Renal cortex interstitium (tissue), 11 donors: ENCODE measurements at regions not wholly inside any gene's neighbourhood (a gene's known extent, or its start where the extent isn't known, plus 50 kb on each side); places are given as distances from the start of the nearest gene placed in this dataset.

Experiments
- DNase-seq, 11 donors: peaks; one replicate each; pipeline ENCODE4 v3.0.0-alpha.2; 2013; ENCODE audit warnings: low read depth in 9 of 11, low spot score in 4 of 11; ENCODE audit errors: extremely low read depth in 1 of 11

DNA sequence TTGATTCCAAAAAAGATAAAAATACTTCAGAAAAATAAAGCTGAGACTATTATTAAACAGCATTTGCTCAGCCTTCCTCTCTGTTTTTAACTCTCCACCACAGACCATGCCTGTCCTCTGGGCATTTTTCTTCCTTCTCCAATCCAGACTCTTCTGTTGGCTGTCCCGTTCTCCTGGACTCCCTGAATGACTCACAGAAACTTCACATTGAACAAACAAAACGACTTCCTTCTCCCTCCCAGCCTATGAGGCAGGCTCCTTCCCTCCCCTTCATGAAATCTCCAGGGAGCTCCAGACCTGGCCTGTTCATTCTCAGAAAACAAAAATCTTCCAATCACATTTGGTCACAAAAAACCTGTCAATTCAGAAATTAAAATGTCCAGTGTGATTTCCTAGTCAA lies 421.3 kb downstream of the NPHP4 start:
- no peak for DNase-seq

DNA sequence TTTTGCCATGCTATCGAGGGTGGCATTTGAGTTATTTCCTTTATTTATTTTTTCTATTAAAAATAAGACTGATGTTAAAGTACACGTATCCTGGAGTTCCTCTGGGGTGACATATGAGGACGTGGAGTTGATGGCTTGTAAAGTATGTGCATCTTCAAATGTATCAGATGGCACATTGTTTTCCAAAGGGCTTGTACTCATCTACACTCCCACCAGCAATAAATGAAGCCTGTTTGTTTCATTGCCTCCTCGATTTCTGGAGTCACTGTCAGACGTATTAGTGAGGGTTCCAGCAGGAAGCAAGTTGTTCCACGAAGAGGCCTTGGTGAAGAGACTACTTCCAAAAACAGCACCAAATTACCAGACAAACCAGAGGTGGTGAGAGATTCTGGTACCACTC lies 423.9 kb downstream of the NPHP4 start:
- DNase-seq: peak in 3 of 11 donors; percentile 15 to 35 (median 23)

DNA sequence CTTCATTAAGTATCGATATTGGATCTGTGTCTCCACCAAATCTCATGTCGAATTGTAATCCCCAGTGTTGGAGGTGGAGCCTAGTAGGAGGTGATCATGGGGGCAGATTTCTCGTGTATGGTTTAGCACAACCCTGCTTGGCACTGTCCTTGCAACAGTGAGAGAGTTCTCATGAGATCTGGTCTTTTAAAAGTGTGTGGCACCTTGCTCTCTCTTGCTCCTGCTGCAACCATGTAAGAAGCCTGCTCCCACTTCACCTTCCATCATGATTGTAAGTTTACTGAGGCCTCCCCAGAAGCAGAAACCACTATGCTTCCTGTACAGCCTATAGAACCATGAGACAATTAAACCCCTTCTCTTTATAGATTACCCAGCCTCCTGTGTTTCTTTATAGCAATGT lies 424.4 kb downstream of the NPHP4 start:
- DNase-seq: no peak

DNA sequence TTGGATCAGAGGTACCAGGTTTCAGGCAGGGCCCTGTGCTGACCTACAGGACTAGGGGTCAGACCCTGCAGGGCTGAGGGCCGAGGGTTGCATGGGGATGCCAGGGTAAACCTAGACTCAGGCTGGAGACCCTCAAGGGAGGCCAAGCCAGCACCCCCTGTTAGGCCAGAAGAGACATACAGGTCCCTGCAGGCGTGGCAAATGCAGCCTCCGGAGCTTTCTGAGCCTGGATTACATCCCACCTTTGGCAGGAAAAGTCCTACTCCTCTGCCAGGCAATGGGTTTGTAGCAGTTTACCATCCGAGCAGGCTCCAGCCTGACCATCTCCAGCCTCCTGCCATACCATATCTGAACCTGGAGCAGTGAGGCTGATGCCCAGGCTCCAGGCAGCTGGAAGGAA lies 425.3 kb downstream of the NPHP4 start:
- DNase-seq: no peak

DNA sequence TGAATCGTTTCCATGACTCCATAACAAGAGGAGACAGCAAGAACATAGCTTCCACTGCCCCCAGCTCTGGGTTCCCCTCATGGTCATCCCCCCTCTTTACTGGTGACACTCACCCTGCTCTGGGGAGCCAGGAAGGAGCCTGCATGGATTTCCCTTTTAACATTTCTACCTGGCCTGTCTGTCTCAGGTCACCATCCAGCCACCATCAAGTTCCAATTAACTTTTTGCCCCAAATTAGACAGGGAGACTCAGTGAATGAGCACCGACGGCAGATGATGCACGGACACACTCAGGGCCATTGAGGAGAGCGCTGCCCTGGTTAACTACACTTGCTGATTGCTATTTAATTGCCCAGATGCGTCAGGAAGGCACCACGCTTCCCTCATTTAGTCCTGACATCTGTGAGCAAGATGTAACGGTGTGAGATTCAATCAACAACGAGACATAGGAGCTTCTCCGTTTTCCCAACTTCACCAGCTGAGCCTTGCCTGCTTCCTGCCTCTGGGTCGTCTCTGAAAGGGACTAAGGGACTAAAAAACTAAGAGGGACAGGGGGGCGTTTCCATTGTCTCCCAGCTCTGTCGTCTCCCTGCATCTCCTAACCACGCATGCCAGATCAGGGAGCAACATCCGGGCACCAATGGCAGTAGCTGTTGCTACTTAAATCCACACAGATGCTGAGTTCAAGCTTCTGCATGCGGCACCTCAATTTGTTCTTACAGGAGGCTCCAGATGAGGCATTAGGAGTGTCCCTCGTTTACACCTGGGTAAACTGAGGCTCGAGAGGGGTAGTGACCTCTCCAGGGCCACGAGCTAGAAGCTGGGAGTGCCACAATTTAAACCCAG lies 426.7 kb downstream of the NPHP4 start:
- no peak for DNase-seq

DNA sequence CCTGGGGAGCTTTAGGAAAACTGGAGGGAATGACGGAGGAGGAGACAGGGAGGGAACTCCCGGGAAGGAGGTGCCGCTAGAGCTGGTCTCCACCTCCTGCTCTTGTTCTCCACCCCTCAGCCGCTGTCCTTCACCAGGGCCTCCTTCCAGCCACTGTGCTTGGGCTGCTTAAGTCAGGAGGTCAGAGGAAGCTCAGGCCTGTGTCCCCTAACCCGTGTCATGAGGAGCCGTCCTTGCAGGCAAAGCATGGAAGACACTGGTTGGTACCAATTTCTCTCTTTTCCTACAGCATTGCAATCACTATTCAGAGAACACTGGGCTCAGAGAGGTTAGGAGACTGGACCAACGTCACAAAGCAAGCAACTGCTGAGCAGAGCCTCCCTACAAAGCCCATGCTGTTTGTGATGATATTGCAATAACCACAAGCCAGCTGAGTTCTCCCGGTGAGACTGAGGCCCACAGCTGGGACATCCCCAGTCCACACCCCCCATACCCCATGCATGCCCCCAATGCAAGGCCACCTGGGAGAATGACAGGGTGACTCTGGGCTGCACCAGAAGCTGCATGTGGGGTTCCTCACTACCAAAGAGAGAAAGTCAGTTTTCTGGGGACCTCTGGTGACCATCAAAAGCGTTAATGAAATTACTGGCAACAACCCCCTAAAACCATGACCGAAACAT lies 427.5 kb downstream of the NPHP4 start:
- DNase-seq: no peak

DNA sequence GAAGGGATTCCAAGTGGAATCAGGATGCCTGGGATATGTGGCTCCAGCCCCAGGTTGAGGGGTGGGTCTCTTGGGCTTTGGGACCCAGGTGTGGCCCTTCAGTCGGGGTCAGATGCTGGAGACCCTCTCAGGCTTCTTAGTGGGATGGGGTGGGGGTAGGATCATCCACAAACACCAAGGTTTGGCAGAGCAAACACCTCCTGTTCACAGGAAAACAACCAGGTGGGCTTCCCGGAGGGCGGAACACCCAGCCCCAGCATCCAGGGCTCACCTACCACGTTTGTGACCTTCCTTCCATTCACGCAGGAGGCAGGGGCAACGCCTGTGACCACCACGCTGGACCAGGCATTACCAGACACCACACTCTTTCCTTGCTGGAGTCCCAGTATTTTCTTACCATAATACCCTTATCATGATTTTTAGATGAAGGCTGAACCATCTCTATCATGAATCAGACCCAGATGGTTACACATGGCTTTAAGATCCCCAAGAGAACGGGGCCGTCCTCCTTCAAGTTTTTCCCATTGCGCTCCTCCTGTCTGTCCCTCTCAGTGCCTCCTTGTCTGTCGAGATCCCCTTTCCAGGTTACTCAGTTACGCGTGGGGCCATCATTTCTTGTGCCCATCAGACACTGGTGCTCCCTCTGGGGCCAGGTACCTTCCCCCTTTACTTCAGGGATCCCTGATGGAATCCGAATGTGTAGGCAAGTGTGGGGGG lies 428.2 kb downstream of the NPHP4 start:
- DNase-seq: no peak

DNA sequence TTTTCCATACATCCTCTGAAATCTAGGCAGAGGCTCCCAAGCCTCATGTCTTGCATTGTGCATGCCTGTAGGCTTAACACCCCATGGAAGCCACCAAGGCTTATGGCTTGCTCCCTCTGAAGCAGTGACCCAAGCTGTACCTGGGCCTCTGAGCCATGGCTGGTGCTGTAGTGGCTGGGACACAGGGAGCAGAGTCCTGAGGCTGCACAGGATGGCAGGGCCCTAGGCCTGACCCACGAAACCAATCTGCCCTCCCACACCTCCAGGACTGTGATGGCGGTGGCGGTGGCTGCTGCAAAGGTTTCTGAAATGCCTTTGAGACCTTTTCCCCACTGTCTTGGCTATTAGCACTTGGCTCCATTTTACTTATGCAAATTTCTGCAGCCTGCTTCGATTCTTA lies 429.5 kb downstream of the NPHP4 start:
- no peak for DNase-seq

DNA sequence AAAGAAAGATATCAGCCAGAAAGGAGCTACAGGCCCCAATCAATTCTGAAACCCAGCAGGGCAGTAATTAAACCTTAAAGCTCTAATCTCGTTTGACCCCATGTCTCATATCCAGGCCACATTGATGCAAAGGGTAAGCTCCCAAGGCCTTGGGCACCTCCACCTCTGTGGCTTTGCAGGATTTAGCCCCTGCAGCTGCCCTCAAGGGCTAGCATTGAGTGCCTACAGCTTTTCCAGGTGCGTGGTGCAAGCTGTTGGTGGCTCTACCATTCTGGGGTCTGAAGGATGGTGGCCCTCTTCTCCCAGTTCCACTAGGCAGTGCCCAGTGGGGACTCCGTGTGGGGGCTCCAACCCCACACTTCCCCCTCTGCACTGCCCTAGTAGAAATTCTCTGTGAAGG lies 429.9 kb downstream of the NPHP4 start:
- DNase-seq: no peak

DNA sequence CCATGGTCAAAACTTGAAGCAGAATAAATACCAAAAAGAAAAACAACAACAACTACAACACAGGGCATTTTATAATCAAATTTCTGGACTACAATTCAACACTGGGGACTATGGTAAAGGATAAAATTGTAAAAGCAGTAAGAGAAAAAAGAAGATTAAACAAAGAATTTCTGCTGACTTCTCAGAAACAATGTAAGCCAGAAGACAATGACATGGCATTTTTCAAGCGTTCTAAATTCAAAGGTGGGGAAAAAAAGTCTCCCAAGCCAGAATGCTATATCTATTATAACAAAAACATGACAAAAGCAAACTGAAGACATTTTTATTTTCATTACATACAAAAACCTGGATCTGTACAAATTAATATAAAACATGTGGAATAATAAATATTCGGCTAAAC lies 433.1 kb downstream of the NPHP4 start:
- no peak for DNase-seq

DNA sequence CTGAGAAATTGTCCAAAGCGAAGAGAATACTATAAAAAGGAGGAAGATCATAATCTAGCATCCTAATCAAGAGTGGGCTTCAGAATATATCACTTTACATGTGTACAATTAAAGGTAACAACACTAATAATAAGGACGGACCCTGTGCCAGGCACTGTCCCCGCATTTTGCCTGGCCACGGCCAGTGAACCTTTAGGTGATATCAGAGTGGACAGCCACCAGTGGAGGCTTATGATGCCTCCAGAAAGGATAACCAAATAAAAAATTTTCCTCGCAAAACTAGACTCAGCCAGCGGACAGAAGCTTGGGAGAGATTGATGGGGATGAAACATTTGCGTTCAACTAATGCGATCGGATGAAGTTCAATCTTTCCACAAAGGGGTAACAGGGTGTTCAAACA lies 436.4 kb downstream of the NPHP4 start:
- no peak for DNase-seq

DNA sequence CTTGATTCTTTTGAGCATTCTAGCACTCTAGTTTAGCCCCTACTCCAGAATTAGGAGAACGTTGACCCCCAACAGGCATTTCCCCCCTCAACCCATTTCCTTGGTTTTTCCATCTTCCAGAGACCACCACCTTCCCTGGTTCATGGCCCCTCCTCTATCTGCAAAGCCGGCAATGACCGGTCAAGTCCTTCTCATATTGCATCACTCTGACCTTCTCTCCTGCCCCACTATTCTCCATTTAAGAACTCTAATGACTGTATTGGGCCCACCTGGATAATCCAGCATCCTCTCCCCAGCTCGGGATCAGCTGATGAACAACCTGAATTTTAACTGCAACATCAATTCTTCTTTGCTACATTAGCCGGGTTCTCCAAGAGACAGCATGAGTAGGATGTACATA lies 437.4 kb downstream of the NPHP4 start:
- DNase-seq: no peak

DNA sequence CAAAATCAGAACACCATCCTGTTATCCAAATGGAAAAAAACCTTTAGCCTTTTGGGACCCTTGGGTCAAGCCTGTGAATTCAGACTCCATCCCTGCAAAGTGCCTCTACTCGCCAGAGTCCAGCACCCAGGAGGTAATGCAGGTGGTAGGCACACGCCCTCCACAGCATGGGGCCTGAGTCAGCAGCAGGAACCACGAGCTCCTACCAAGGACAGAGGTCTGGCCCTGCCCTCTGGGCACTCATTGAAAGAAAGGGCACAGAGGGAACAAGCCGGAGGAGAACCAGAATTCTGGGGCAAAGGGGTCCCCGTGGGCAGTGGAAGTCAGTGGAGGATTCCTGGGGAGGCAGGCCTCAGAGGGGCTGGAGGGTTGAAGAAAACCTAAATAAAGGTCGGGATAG lies 438.1 kb downstream of the NPHP4 start:
- no peak for DNase-seq

DNA sequence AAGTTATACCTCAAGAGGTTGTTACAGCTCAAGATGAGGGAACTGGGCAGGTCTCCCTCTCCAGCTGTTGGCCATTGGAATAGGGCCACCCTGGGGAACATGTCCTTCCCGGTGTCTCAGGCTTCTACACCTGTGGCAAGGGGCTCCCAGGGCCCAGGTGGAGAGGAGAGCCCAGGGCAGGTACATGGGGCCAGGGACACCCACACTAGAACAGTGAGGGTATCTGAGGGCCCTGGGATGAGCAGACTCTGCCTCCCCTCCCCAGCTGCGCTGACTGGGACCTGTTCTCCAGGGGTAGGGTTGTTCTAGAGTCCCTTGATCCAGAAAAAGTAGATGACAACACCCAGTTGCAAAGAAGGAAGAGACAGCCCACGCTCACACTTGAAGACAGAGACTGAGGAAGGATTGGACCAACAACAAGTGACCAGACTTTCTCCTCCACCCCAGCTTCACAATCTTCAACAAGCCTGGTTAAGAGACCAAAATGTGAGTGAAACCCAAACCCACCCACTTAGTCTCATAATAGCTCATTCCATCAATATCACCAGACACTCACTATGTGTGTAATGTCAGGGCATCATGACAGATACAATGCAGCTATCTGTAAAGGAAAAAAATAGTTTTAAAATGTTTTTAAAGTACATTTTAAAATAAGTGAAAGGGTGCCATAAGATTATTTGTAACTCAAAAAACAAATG lies 439.3 kb downstream of the NPHP4 start:
- DNase-seq: no peak

DNA sequence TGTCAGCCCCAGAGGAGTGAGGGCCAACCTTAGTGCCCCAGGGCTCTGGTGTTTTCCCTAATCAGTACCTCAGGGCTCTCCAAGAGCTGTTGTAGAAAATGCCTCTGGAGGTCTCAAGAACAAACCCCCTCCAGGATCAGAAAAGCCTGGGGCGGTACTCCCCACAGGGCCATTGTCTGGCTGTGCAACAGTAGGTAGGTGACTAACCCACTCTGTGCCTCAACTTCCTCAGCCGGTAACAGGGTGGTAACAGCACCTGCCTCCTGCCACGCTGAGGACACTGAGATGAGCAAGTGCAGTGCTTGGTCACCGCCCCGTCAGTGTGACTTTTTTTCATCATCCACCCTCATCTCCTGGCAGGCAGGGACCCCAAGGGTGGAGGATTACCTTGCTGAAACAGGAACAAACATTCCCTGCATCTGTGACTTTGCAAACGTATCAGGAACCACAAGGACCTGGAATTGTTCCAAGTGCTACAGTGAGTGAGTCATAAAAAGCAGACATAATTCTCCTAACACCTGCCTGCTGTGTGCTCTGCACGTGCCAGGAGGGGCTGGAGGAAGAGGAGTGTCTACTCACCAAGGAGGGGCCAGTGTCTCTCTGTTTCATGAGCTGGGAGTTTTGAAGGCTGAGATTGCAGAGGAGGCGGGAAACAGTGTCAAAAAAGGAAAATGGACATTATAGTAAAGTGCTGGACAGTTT lies 440.8 kb downstream of the NPHP4 start:
- DNase-seq: peak in 4 of 11 donors; percentile 16 to 35 (median 24)

DNA sequence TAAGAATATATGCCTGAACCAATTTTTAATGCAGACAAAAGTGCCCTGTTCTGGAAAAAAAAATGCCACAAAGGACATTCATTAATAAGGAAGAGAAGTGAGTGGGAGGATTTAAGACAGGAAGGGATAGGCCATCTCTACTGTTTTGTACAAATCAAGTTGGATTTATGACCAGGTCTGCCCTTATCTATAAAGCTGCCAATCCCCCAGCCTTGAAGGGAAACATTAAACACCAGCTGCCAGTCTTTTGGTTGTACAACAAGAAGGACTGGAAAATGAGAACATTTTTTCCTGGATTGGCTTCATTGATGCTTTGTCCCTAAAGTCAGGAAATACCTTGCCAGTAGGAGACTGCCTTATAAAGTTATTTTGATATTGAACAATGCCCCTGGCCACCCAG lies 444.0 kb downstream of the NPHP4 start:
- DNase-seq: peak in 4 of 11 donors; percentile 17 to 27 (median 21)

DNA sequence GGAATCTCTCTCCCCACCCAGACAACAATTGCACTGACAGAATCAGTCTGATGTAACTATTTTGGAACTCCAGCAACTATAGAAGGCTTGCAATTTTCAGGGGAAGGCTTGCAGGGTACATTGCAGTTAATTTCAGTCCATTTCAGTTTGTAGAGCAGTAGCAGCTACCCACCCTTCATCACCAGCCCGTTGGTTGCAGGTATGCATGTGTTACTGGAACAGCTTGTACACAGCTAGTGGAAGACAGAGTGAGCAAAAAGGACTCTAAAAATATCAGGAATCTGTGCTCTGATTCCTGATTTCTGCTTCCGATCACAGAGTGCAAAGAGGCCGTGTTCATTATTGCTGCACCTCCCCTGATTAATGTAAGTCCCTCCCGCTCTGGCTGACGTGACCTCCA lies 449.0 kb downstream of the NPHP4 start:
- DNase-seq: no peak

DNA sequence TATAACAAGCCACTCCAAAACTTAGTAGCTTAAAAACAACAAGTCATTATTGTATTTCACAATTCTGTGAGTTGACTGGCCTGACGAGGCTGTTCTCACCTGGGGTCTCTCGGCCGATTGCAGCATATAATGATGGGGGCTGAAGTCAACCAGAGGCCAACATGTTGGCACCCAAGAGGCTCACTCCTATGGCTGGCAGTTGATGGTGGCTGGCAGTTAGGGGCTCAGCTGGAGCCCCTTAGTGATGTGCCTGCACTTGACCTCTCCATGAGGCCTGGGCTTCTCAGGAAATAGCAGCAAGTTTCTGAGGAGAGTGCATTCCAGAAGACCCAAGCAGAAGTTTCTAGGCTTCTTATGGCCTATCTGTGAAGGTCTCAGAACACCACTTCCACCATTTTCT lies 459.4 kb downstream of the NPHP4 start:
- no peak for DNase-seq
